Loucy (cell line): ENCODE measurements at regions not wholly inside any gene's neighbourhood (a gene's known extent, or its start where the extent isn't known, plus 50 kb on each side); places are given as distances from the start of the nearest gene placed in this dataset.

Experiments used
- EZH2phosphoT487 ChIP-seq: fragments of 200-600 bp; IDR thresholded peaks from 2 replicates; pipeline ENCODE4 v1.6.1; 2018; ENCODE audit warnings: antibody characterized with exemption, mild to moderate bottlenecking, moderate library complexity, borderline replicate concordance
- TF ChIP-seq, protein P1 (sequence below): fragments of 200-600 bp; sonication (generic); conservative IDR thresholded peaks from 2 replicates; pipeline ENCODE4 v1.5.1; 2014; ENCODE audit warnings: mild to moderate bottlenecking, antibody characterized with exemption, low read length

DNA sequence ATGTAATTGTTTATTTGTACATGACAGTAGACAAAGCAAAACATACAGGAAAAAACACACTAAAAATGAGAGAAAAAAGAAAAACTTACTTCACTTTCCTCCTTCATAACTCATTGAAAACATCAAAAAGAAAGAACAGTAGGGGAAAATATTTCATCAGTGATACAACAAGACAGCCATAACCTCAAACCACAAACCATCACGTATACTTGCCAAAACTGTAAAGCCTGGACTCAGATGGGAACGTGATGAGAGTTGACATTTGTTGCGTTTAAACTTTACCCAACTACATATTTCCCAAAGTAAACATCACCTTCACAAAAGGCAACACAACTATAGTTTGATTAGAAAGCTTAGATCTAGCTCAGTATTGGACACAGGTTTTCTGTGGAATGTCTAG lies 278.2 kb upstream of the COL3A1 start:
- TF ChIP-seq, protein P1, sequence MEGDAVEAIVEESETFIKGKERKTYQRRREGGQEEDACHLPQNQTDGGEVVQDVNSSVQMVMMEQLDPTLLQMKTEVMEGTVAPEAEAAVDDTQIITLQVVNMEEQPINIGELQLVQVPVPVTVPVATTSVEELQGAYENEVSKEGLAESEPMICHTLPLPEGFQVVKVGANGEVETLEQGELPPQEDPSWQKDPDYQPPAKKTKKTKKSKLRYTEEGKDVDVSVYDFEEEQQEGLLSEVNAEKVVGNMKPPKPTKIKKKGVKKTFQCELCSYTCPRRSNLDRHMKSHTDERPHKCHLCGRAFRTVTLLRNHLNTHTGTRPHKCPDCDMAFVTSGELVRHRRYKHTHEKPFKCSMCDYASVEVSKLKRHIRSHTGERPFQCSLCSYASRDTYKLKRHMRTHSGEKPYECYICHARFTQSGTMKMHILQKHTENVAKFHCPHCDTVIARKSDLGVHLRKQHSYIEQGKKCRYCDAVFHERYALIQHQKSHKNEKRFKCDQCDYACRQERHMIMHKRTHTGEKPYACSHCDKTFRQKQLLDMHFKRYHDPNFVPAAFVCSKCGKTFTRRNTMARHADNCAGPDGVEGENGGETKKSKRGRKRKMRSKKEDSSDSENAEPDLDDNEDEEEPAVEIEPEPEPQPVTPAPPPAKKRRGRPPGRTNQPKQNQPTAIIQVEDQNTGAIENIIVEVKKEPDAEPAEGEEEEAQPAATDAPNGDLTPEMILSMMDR, result no peak
- TF ChIP-seq EZH2phosphoT487, result no peak
